ENCODE measurements at regions not wholly inside any gene's neighbourhood (a gene's known extent, or its start where the extent isn't known, plus 50 kb on each side); places are given as distances from the start of the nearest gene placed in this dataset.

- no peaks in the 10 kb centered on the region for H3K9me3 ChIP-seq (ENCODE audit: control insufficient read depth in 2 of 2, insufficient read depth in 1 of 2, low read depth in 1 of 2, low read length in 1 of 2)
- H3K27ac ChIP-seq (ENCODE audit: low read depth in 1 of 3, low read length in 2 of 3), result no peak overlapping the region
- DNase-seq (no peak), FAIRE-seq (no peak)
- no peaks in the 10 kb centered on the region for H3K27me3 ChIP-seq (ENCODE audit: control insufficient read depth in 3 of 3, insufficient read depth in 3 of 3, low read length in 3 of 3)
- peaks cover 0 to 4% (median 0%) of the 10 kb centered on the region in 3 donors for H3K4me1 ChIP-seq (ENCODE audit: control insufficient read depth in 3 of 3, insufficient read depth in 2 of 3, low read depth in 1 of 3, low read length in 2 of 3)
- no peaks in the 10 kb centered on the region for H3K36me3 ChIP-seq (ENCODE audit: control insufficient read depth in 3 of 3, insufficient read depth in 2 of 3, low read depth in 1 of 3, low read length in 3 of 3)
- no peak overlapping the region for H3K4me3 ChIP-seq (ENCODE audit: low read depth in 1 of 3, low read length in 3 of 3)
Measured at GRCh38 chr13:73966331-73966730, 167.9 kb downstream of the KLF12 start.

GRCh38 chr13:73962284-73962683 lies 171.9 kb downstream of the KLF12 start:
- Histone ChIP-seq H3K4me3 (ENCODE audit: low read depth in 1 of 3, low read length in 3 of 3) (no peak overlapping the region), H3K4me1 (ENCODE audit: control insufficient read depth in 3 of 3, insufficient read depth in 2 of 3, low read depth in 1 of 3, low read length in 2 of 3) (peaks cover 0 to 4% (median 0%) of the 10 kb centered on the region in 3 donors), H3K27me3 (ENCODE audit: control insufficient read depth in 3 of 3, insufficient read depth in 3 of 3, low read length in 3 of 3) (no peaks in the 10 kb centered on the region), H3K9me3 (ENCODE audit: control insufficient read depth in 2 of 2, insufficient read depth in 1 of 2, low read depth in 1 of 2, low read length in 1 of 2) (no peaks in the 10 kb centered on the region), H3K27ac (ENCODE audit: low read depth in 1 of 3, low read length in 2 of 3) (no peak overlapping the region), H3K36me3 (ENCODE audit: control insufficient read depth in 3 of 3, insufficient read depth in 2 of 3, low read depth in 1 of 3, low read length in 3 of 3) (no peaks in the 10 kb centered on the region)
- FAIRE-seq (no peak), DNase-seq (no peak)
- WGBS, 3 donors, result 68 to 87% (median 76%) methylated on average over 5 of the region's 5 CpGs

- no peaks in the 10 kb centered on the region for H3K36me3 ChIP-seq (ENCODE audit: control insufficient read depth in 3 of 3, insufficient read depth in 2 of 3, low read depth in 1 of 3, low read length in 3 of 3)
- no peaks in the 10 kb centered on the region for H3K9me3 ChIP-seq (ENCODE audit: control insufficient read depth in 2 of 2, insufficient read depth in 1 of 2, low read depth in 1 of 2, low read length in 1 of 2)
- WGBS, 3 donors, result 76 to 94% (median 92%) methylated on average over 4 of the region's 4 CpGs
- H3K4me3 ChIP-seq (ENCODE audit: low read depth in 1 of 3, low read length in 3 of 3), result no peak overlapping the region
- H3K27ac ChIP-seq (ENCODE audit: low read depth in 1 of 3, low read length in 2 of 3), result no peak overlapping the region
- H3K4me1 ChIP-seq (ENCODE audit: control insufficient read depth in 3 of 3, insufficient read depth in 2 of 3, low read depth in 1 of 3, low read length in 2 of 3), result peaks cover 0 to 2% (median 0%) of the 10 kb centered on the region in 3 donors
- no peak for FAIRE-seq
- H3K27me3 ChIP-seq (ENCODE audit: control insufficient read depth in 3 of 3, insufficient read depth in 3 of 3, low read length in 3 of 3), result no peaks in the 10 kb centered on the region
- no peak for DNase-seq
Measured at GRCh38 chr13:73961181-73961580, 173.0 kb downstream of the KLF12 start.

- Histone ChIP-seq H3K27ac (ENCODE audit: low read depth in 1 of 3, low read length in 2 of 3) (no peak overlapping the region), H3K27me3 (ENCODE audit: control insufficient read depth in 3 of 3, insufficient read depth in 3 of 3, low read length in 3 of 3) (no peaks in the 10 kb centered on the region), H3K4me3 (ENCODE audit: low read depth in 1 of 3, low read length in 3 of 3) (no peak overlapping the region), H3K36me3 (ENCODE audit: control insufficient read depth in 3 of 3, insufficient read depth in 2 of 3, low read depth in 1 of 3, low read length in 3 of 3) (no peaks in the 10 kb centered on the region), H3K4me1 (ENCODE audit: control insufficient read depth in 3 of 3, insufficient read depth in 2 of 3, low read depth in 1 of 3, low read length in 2 of 3) (no peaks in the 10 kb centered on the region), H3K9me3 (ENCODE audit: control insufficient read depth in 2 of 2, insufficient read depth in 1 of 2, low read depth in 1 of 2, low read length in 1 of 2) (no peaks in the 10 kb centered on the region)
- DNase-seq, result no peak
- FAIRE-seq, result no peak
- WGBS, 3 donors, result 50 to 63% (median 52%) methylated on average over 1 of the region's 1 CpG
Measured at GRCh38 chr13:73960474-73960873, 173.7 kb downstream of the KLF12 start.

GRCh38 chr13:73958657-73959397 lies 175.4 kb downstream of the KLF12 start:
- H3K27me3 ChIP-seq (ENCODE audit: control insufficient read depth in 3 of 3, insufficient read depth in 3 of 3, low read length in 3 of 3), result no peaks in the 10 kb centered on the region
- H3K9me3 ChIP-seq (ENCODE audit: control insufficient read depth in 2 of 2, insufficient read depth in 1 of 2, low read depth in 1 of 2, low read length in 1 of 2), result no peaks in the 10 kb centered on the region
- H3K27ac ChIP-seq (ENCODE audit: low read depth in 1 of 3, low read length in 2 of 3), result no peak overlapping the region
- FAIRE-seq, result no peak
- no peak overlapping the region for H3K4me3 ChIP-seq (ENCODE audit: low read depth in 1 of 3, low read length in 3 of 3)
- H3K4me1 ChIP-seq (ENCODE audit: control insufficient read depth in 3 of 3, insufficient read depth in 2 of 3, low read depth in 1 of 3, low read length in 2 of 3), result peaks cover 0 to 2% (median 0%) of the 10 kb centered on the region in 3 donors
- 42 to 77% (median 59%) methylated on average over 7 to 8 of the region's 8 CpGs for WGBS, 3 donors
- DNase-seq, result peak in 1 of 2 donors; percentile 47
- H3K36me3 ChIP-seq (ENCODE audit: control insufficient read depth in 3 of 3, insufficient read depth in 2 of 3, low read depth in 1 of 3, low read length in 3 of 3), result no peaks in the 10 kb centered on the region

GRCh38 chr13:73957889-73958288 lies 176.3 kb downstream of the KLF12 start:
- Histone ChIP-seq H3K4me1 (ENCODE audit: control insufficient read depth in 3 of 3, insufficient read depth in 2 of 3, low read depth in 1 of 3, low read length in 2 of 3) (peaks cover 0 to 2% (median 0%) of the 10 kb centered on the region in 3 donors), H3K27me3 (ENCODE audit: control insufficient read depth in 3 of 3, insufficient read depth in 3 of 3, low read length in 3 of 3) (no peaks in the 10 kb centered on the region), H3K4me3 (ENCODE audit: low read depth in 1 of 3, low read length in 3 of 3) (no peak overlapping the region), H3K9me3 (ENCODE audit: control insufficient read depth in 2 of 2, insufficient read depth in 1 of 2, low read depth in 1 of 2, low read length in 1 of 2) (no peaks in the 10 kb centered on the region), H3K36me3 (ENCODE audit: control insufficient read depth in 3 of 3, insufficient read depth in 2 of 3, low read depth in 1 of 3, low read length in 3 of 3) (no peaks in the 10 kb centered on the region), H3K27ac (ENCODE audit: low read depth in 1 of 3, low read length in 2 of 3) (no peak overlapping the region)
- 89 to 93% (median 90%) methylated on average over 5 of the region's 5 CpGs for WGBS, 3 donors
- DNase-seq, result no peak
- FAIRE-seq, result no peak

GRCh38 chr13:73956795-73957408 lies 177.3 kb downstream of the KLF12 start:
- no peak overlapping the region for H3K27ac ChIP-seq (ENCODE audit: low read depth in 1 of 3, low read length in 2 of 3)
- no peaks in the 10 kb centered on the region for H3K27me3 ChIP-seq (ENCODE audit: control insufficient read depth in 3 of 3, insufficient read depth in 3 of 3, low read length in 3 of 3)
- H3K36me3 ChIP-seq (ENCODE audit: control insufficient read depth in 3 of 3, insufficient read depth in 2 of 3, low read depth in 1 of 3, low read length in 3 of 3), result no peaks in the 10 kb centered on the region
- H3K9me3 ChIP-seq (ENCODE audit: control insufficient read depth in 2 of 2, insufficient read depth in 1 of 2, low read depth in 1 of 2, low read length in 1 of 2), result no peaks in the 10 kb centered on the region
- no peak for DNase-seq
- no peak for FAIRE-seq
- WGBS, 3 donors, result 87 to 93% (median 93%) methylated on average over 1 of the region's 1 CpG
- H3K4me1 ChIP-seq (ENCODE audit: control insufficient read depth in 3 of 3, insufficient read depth in 2 of 3, low read depth in 1 of 3, low read length in 2 of 3), result peaks cover 0 to 2% (median 0%) of the 10 kb centered on the region in 3 donors
- H3K4me3 ChIP-seq (ENCODE audit: low read depth in 1 of 3, low read length in 3 of 3), result no peak overlapping the region

GRCh38 chr13:73955977-73956500 lies 178.2 kb downstream of the KLF12 start:
- no peaks in the 10 kb centered on the region for H3K27me3 ChIP-seq (ENCODE audit: control insufficient read depth in 3 of 3, insufficient read depth in 3 of 3, low read length in 3 of 3)
- FAIRE-seq, result no peak
- no peak overlapping the region for H3K27ac ChIP-seq (ENCODE audit: low read depth in 1 of 3, low read length in 2 of 3)
- no peaks in the 10 kb centered on the region for H3K9me3 ChIP-seq (ENCODE audit: control insufficient read depth in 2 of 2, insufficient read depth in 1 of 2, low read depth in 1 of 2, low read length in 1 of 2)
- H3K4me3 ChIP-seq (ENCODE audit: low read depth in 1 of 3, low read length in 3 of 3), result no peak overlapping the region
- H3K36me3 ChIP-seq (ENCODE audit: control insufficient read depth in 3 of 3, insufficient read depth in 2 of 3, low read depth in 1 of 3, low read length in 3 of 3), result no peaks in the 10 kb centered on the region
- WGBS, 3 donors, result 76 to 92% (median 89%) methylated on average over 2 of the region's 2 CpGs
- H3K4me1 ChIP-seq (ENCODE audit: control insufficient read depth in 3 of 3, insufficient read depth in 2 of 3, low read depth in 1 of 3, low read length in 2 of 3), result peaks cover 0 to 2% (median 0%) of the 10 kb centered on the region in 3 donors
- DNase-seq, result no peak

Data from small intestine (tissue), 7 donors.